Spinal cord (tissue), 9 donors: ENCODE measurements at regions not wholly inside any gene's neighbourhood (a gene's known extent, or its start where the extent isn't known, plus 50 kb on each side); places are given as distances from the start of the nearest gene placed in this dataset.
"Not testable (repeated sequence)": the region's sequence is repeated elsewhere in the genome, so short reads cannot be mapped to it uniquely, and the experiment has no call there.

Experiments used
- DNase-seq, 6 donors: peaks; one replicate each; pipeline versions ENCODE4 v3.0.0 to v3.0.0-alpha.2; 2013 to 2015; ENCODE audit warnings: low spot score in 6 of 6, low read depth in 4 of 6
- H3K27ac ChIP-seq: one replicate; pipeline ENCODE4 v1.5.1; 2013; ENCODE audit warnings: low read depth, low read length, control low read depth
- H3K27me3 ChIP-seq: one replicate; pipeline ENCODE4 v1.6.1; 2013; ENCODE audit warnings: low read length; ENCODE audit not compliant: control insufficient read depth, insufficient read depth
- H3K36me3 ChIP-seq: one replicate; pipeline ENCODE4 v1.6.1; 2013; ENCODE audit warnings: low read length; ENCODE audit not compliant: control insufficient read depth, insufficient read depth
- H3K4me1 ChIP-seq: one replicate; pipeline ENCODE4 v1.6.1; 2013; ENCODE audit warnings: low read length; ENCODE audit not compliant: control insufficient read depth, insufficient read depth
- H3K4me3 ChIP-seq: one replicate; pipeline ENCODE4 v1.5.1; 2013; ENCODE audit warnings: low read depth, low read length, control low read depth
- H3K9me3 ChIP-seq: one replicate; pipeline ENCODE4 v1.6.1; 2013; ENCODE audit warnings: low read length; ENCODE audit not compliant: control insufficient read depth, insufficient read depth
- WGBS: methylation state at CpG from one replicate; pipeline ENCODE4 v1.1.5; 2013; ENCODE audit warnings: missing lambda C conversion rate; ENCODE audit not compliant: insufficient coverage; 5-methylcytosine and 5-hydroxymethylcytosine counted together
- donor health status: healthy.

- DNase-seq: no peak
- H3K27me3 ChIP-seq: no peaks in the 10 kb centered on the region
- H3K9me3 ChIP-seq: no peaks in the 10 kb centered on the region
- no peak overlapping the region for H3K4me3 ChIP-seq
- H3K36me3 ChIP-seq: no peaks in the 10 kb centered on the region
- no peaks in the 10 kb centered on the region for H3K4me1 ChIP-seq
- H3K27ac ChIP-seq: no peak overlapping the region
These were observed 133.0 kb upstream of the NECTIN3 start for GRCh38 chr3:110938629-110939028.

- Histone ChIP-seq H3K27me3 (no peaks in the 10 kb centered on the region), H3K4me3 (no peak overlapping the region), H3K9me3 (peaks cover 3% of the 10 kb centered on the region), H3K4me1 (no peaks in the 10 kb centered on the region), H3K36me3 (no peaks in the 10 kb centered on the region), H3K27ac (no peak overlapping the region)
- no peak for DNase-seq
- WGBS: no CpG with 5 or more reads among the region's 1 CpG
These were observed 131.6 kb upstream of the NECTIN3 start for GRCh38 chr3:110940055-110940454.

- no peak for DNase-seq
- no peak overlapping the region for H3K4me3 ChIP-seq
- H3K4me1 ChIP-seq: no peaks in the 10 kb centered on the region
- H3K9me3 ChIP-seq: peaks cover 10% of the 10 kb centered on the region
- no peaks in the 10 kb centered on the region for H3K36me3 ChIP-seq
- WGBS: 85% methylated on average over 1 of the region's 1 CpG
- H3K27ac ChIP-seq: no peak overlapping the region
- H3K27me3 ChIP-seq: no peaks in the 10 kb centered on the region
These were observed 126.8 kb upstream of the NECTIN3 start for GRCh38 chr3:110944782-110945181.

- peaks cover 10% of the 10 kb centered on the region for H3K9me3 ChIP-seq
- DNase-seq: no peak
- H3K36me3 ChIP-seq: no peaks in the 10 kb centered on the region
These were observed 124.8 kb upstream of the NECTIN3 start for GRCh38 chr3:110946810-110947209.

GRCh38 chr3:110949194-110949593 lies 122.4 kb upstream of the NECTIN3 start:
- 91% methylated on average over 1 of the region's 1 CpG for WGBS
- peaks cover 10% of the 10 kb centered on the region for H3K9me3 ChIP-seq
- H3K27me3 ChIP-seq, H3K36me3 ChIP-seq, DNase-seq, H3K27ac ChIP-seq, H3K4me3 ChIP-seq, H3K4me1 ChIP-seq: not testable (repeated sequence)

More at GRCh38 chr3:110946810-110947209, 124.8 kb upstream of the NECTIN3 start:
- Histone ChIP-seq H3K27me3 (no peaks in the 10 kb centered on the region), H3K27ac (no peak overlapping the region), H3K4me1 (no peaks in the 10 kb centered on the region), H3K4me3 (no peak overlapping the region)

GRCh38 chr3:110955301-110955880 lies 116.2 kb upstream of the NECTIN3 start:
- H3K4me1 ChIP-seq: no peaks in the 10 kb centered on the region
- no peaks in the 10 kb centered on the region for H3K36me3 ChIP-seq
- H3K27ac ChIP-seq: no peak overlapping the region
- no peaks in the 10 kb centered on the region for H3K27me3 ChIP-seq
- 72% methylated on average over 3 of the region's 4 CpGs for WGBS
- H3K9me3 ChIP-seq: no peaks in the 10 kb centered on the region
- no peak for DNase-seq
- H3K4me3 ChIP-seq: no peak overlapping the region

GRCh38 chr3:110956081-110956480 lies 115.5 kb upstream of the NECTIN3 start:
- H3K4me1 ChIP-seq: no peaks in the 10 kb centered on the region
- no peak overlapping the region for H3K4me3 ChIP-seq
- no CpG with 5 or more reads among the region's 3 CpGs for WGBS
- no peak overlapping the region for H3K27ac ChIP-seq
- DNase-seq: peak in 1 of 6 donors; percentile 2
- no peaks in the 10 kb centered on the region for H3K9me3 ChIP-seq
- no peaks in the 10 kb centered on the region for H3K27me3 ChIP-seq
- H3K36me3 ChIP-seq: no peaks in the 10 kb centered on the region

- no peaks in the 10 kb centered on the region for H3K4me1 ChIP-seq
- no peaks in the 10 kb centered on the region for H3K36me3 ChIP-seq
- peak in 1 of 6 donors; percentile 8 for DNase-seq
- no peak overlapping the region for H3K4me3 ChIP-seq
- H3K27ac ChIP-seq: no peak overlapping the region
- no peaks in the 10 kb centered on the region for H3K27me3 ChIP-seq
- H3K9me3 ChIP-seq: no peaks in the 10 kb centered on the region
- no CpG with 5 or more reads among the region's 1 CpG for WGBS
These were observed 114.2 kb upstream of the NECTIN3 start for GRCh38 chr3:110957247-110958025.

- no peaks in the 10 kb centered on the region for H3K9me3 ChIP-seq
- no peaks in the 10 kb centered on the region for H3K36me3 ChIP-seq
- WGBS: 72% methylated on average over 7 of the region's 10 CpGs
- H3K27ac ChIP-seq: no peak overlapping the region
- H3K4me1 ChIP-seq: no peaks in the 10 kb centered on the region
- no peak for DNase-seq
- no peaks in the 10 kb centered on the region for H3K27me3 ChIP-seq
- H3K4me3 ChIP-seq: no peak overlapping the region
These were observed 113.1 kb upstream of the NECTIN3 start for GRCh38 chr3:110958313-110959147.
